ENCODE measurements at regions not wholly inside any gene's neighbourhood (a gene's known extent, or its start where the extent isn't known, plus 50 kb on each side); places are given as distances from the start of the nearest gene placed in this dataset.

DNA sequence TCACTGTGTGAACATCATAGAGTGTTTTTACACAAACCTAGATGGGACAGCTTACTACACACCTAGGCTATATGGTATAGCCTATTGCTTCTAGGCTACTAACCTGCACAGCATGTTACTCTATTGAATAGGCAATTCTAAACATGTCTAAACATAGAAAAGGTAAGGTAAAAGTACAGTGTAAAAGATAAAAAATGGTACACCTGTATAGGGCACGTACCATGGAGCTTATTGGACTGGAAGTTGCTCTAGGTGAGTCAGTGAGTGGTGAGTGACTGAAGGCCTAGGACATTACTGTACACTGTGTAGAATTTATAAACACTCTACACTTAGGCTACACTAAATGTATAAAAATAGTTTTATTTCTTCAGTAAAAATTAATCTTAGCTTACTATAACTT is 182.0 kb upstream of the THSD7A start:
- no peak for DNase-seq
- H3K27me3 ChIP-seq (ENCODE audit: insufficient read depth, low read length) = no peaks in the 10 kb centered on the region
- Mint-ChIP-seq H3K9me3 (no peaks in the 10 kb centered on the region), H3K4me1 (no peaks in the 10 kb centered on the region; a peak in 1 of 4 replicates), H3K27me3 (ENCODE audit: low read depth) (no peaks in the 10 kb centered on the region), H3K36me3 (ENCODE audit: insufficient read depth in 1 of 3, low read depth in 3 of 3) (no peaks in the 10 kb centered on the region), H3K27ac (no peak overlapping the region), H3K4me3 (no peak overlapping the region)
- H3K27ac ChIP-seq (ENCODE audit: insufficient read length, low read depth, low read length) = no peak overlapping the region
- no peak overlapping the region for H2BK5ac ChIP-seq (ENCODE audit: insufficient read length, low read length)
- H2AK5ac ChIP-seq (ENCODE audit: insufficient read length, low read length) = no peak overlapping the region
- H4K8ac ChIP-seq (replicated peaks; ENCODE audit: insufficient read length, low read depth, low read length) = no peak overlapping the region
- H3K23me2 ChIP-seq (ENCODE audit: insufficient read length, low read depth, low read length, poor library complexity, severe bottlenecking) = no peaks in the 10 kb centered on the region
- H3K79me2 ChIP-seq (ENCODE audit: insufficient read depth, low read length) = no peaks in the 10 kb centered on the region
- H3K79me1 ChIP-seq (ENCODE audit: insufficient read depth, low read depth, low read length, poor library complexity, severe bottlenecking) = no peaks in the 10 kb centered on the region
- no peak overlapping the region for H3K9ac ChIP-seq (ENCODE audit: extremely low read depth, insufficient read length, low read length)
- H4K91ac ChIP-seq (ENCODE audit: insufficient read length, low read depth, low read length) = no peak overlapping the region
- no peak overlapping the region for H2BK12ac ChIP-seq (ENCODE audit: insufficient read length, low read depth, low read length)
- no peak overlapping the region for H3T11ph ChIP-seq (ENCODE audit: low read length)
- no peak overlapping the region for H3K18ac ChIP-seq (ENCODE audit: insufficient read length, low read depth, low read length)
- no peak overlapping the region for H2BK120ac ChIP-seq (ENCODE audit: low read depth, low read length, poor library complexity, severe bottlenecking)
- no peak overlapping the region for H3K23ac ChIP-seq (ENCODE audit: insufficient read length, low read depth, low read length)
- no peak overlapping the region for H2BK20ac ChIP-seq (ENCODE audit: low read depth, low read length, poor library complexity, severe bottlenecking)
- no peak overlapping the region for H3K4me2 ChIP-seq (ENCODE audit: insufficient read depth, insufficient read length, low read length)
- H2BK15ac ChIP-seq (ENCODE audit: low read depth, low read length) = no peak overlapping the region
- no CpG with 5 or more reads among the region's 1 CpG for WGBS (ENCODE audit: extremely low coverage, insufficient read length, low lambda C conversion rate)
- H3K9me3 ChIP-seq (ENCODE audit: control insufficient read depth, low read depth, low read length) = no peaks in the 10 kb centered on the region
- H3K14ac ChIP-seq (ENCODE audit: insufficient read depth, low read length) = no peak overlapping the region
- H4K20me1 ChIP-seq (ENCODE audit: control insufficient read depth, insufficient read depth, insufficient read length) = no peaks in the 10 kb centered on the region
- H4K5ac ChIP-seq (ENCODE audit: insufficient read length, low read depth, low read length) = no peak overlapping the region
- H2AFZ ChIP-seq (ENCODE audit: low read length) = no peak overlapping the region
- no peak overlapping the region for H3K56ac ChIP-seq (ENCODE audit: insufficient read length, low read depth, low read length)
- TF ChIP-seq, protein P1, sequence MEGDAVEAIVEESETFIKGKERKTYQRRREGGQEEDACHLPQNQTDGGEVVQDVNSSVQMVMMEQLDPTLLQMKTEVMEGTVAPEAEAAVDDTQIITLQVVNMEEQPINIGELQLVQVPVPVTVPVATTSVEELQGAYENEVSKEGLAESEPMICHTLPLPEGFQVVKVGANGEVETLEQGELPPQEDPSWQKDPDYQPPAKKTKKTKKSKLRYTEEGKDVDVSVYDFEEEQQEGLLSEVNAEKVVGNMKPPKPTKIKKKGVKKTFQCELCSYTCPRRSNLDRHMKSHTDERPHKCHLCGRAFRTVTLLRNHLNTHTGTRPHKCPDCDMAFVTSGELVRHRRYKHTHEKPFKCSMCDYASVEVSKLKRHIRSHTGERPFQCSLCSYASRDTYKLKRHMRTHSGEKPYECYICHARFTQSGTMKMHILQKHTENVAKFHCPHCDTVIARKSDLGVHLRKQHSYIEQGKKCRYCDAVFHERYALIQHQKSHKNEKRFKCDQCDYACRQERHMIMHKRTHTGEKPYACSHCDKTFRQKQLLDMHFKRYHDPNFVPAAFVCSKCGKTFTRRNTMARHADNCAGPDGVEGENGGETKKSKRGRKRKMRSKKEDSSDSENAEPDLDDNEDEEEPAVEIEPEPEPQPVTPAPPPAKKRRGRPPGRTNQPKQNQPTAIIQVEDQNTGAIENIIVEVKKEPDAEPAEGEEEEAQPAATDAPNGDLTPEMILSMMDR (conservative IDR thresholded peaks at IDR 0.05) = no peak
- H3K4me1 ChIP-seq (ENCODE audit: insufficient read depth, low read length) = no peaks in the 10 kb centered on the region
- H3K4ac ChIP-seq (ENCODE audit: low read depth, low read length) = no peak overlapping the region

All from H9 (cell line).